ENCODE measurements at regions not wholly inside any gene's neighbourhood (a gene's known extent, or its start where the extent isn't known, plus 50 kb on each side); places are given as distances from the start of the nearest gene placed in this dataset.

DNA sequence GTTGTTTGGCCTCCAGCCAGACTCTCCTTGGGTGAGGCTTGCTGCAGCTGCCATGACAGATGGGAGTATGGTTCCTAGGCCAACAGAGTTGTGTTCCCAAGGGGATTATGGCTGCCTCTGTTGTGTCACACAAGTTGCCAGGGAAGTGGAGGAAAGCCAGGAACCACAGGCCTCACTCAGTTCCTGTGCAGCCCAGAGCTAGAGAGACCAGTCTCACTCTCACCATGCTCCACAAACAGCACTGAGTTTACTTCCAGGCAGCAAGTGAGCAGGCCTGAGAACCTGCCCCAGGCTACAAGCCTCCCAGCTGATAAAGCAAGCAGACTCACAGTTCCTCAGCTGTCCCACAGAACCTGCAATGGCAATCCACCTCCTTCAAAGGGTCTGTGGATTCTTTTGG is 273.6 kb upstream of the TAS2R1 start:
- peak; percentile 66 for DNase-seq

DNA sequence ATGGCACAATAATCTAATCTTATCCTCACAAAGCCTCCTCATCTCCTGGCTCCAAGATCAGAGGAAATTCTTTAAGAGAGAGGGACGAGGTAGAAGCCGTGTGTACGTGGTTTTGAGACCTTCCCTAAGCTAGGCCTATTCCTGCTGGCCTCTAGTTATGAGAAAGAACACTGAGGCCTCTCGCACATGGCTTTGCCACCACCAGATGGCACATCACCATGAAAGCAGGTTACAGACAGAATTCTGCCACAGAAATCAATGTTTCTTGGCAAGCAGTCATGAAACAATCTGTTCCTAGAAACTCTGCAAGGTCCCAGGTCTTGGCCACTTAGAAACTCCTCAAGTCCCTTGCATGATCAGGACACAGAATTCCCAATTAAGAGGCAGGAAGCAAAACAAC is 268.2 kb upstream of the TAS2R1 start:
- peak; percentile 51 for DNase-seq

DNA sequence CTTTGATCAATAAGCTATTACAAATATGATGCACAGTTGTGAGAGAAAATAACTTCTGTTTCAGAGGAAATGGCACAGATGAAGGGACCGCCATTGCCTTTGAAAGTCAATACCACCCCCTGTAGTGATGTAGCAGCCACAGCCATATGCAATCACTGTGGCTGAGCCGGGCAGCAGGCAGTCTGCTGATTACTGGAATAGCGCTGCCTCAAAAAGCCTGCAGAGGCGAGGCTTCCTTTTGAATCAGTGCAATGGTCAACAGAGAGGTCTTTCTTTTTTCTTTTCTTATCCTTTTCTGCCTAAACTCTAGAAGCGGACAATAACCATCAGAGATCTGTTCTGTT is 265.1 kb upstream of the TAS2R1 start:
- DNase-seq = no peak

GRCh38 chr5:9894571-9895301 is 264.6 kb upstream of the TAS2R1 start:
- DNase-seq = no peak

- no peak for DNase-seq
Measured at GRCh38 chr5:9892696-9893095, 262.5 kb upstream of the TAS2R1 start.

GRCh38 chr5:9889511-9889910 is 259.4 kb upstream of the TAS2R1 start:
- DNase-seq = no peak

- DNase-seq = peak; percentile 90
Measured at GRCh38 chr5:9888501-9888901, 258.4 kb upstream of the TAS2R1 start.

GRCh38 chr5:9885164-9885563 is 255.0 kb upstream of the TAS2R1 start:
- no peak for DNase-seq

- no peak for DNase-seq
Measured at GRCh38 chr5:9878206-9878605, 248.1 kb upstream of the TAS2R1 start.

DNA sequence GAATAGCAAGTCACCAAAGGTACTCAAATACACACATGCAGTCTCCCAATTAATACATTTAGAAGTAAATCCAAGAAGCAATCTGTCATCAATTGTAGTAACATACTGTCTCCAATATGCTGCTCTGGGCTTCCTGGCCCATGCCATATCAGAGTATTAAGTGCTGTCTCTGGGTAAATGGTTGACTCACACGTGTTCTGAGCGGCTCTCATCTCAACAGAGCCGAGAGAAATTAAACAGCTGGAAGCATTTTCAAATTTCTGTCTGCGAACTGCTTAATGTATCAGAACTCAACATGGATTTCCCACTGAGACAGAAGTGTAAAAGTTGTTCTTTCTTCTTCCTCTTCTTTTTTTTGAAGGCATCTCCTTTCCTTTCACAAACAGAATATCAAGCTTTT is 247.3 kb upstream of the TAS2R1 start:
- DNase-seq = peak; percentile 11

DNA sequence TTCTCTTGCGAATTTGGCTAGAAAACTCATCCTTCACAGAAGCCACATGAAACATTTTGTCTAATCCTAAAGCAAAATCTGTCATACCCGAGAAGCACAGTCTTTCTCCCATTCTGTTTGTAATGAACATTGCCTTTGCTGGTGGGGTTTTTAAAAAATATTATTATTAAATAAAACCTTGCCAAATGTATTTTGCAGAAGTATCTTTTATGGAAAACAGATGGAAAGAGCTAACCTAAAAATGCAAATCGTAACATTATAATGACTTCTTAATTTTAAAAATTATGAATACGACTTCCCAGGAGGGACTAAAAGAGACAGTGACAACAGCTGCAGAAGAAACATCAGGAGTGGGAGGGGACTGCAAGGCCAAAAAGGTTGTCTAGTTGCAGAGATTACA is 246.3 kb upstream of the TAS2R1 start:
- no peak for DNase-seq

GRCh38 chr5:9869616-9870288 is 239.6 kb upstream of the TAS2R1 start:
- peak; percentile 86 for DNase-seq

DNA sequence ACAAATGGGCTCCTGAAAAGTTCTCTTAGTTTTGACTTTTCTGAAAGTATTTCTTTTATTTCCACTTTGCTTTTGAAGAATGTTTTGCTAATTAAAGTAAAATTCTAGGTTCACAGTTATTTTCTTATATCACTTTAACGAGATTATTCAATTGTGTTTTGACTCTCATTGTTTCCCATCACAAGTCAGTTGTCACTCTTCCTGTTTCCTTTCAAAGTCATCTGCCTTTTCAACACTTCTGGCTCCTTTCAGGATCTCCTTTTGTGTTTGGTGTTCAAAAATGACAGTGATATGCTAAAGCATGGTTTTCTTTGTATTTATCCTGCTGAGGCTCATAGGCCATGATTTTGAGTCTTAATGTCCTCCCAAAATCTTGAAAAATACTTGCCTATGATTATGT is 235.4 kb upstream of the TAS2R1 start:
- no peak for DNase-seq

GRCh38 chr5:9864791-9865190 is 234.6 kb upstream of the TAS2R1 start:
- peak; percentile 11 for DNase-seq

DNA sequence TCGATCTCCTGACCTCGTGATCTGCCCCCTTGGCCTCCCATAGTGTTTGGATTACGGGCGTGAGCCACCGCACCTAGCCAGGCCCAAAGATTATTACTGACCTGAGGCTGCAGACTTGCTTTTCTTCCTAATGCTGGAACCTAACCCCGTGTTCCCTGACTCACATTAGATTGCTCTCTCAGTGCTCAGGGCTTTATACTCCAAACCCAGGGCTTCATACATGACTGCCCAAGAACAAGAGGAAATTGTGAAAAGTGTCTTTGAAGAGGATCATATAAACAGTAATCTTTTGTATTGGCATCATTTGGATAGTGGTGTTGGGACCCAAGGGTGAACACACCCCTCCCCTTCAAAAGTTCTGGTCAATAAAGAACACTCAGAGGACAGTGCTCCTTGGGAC is 233.3 kb upstream of the TAS2R1 start:
- no peak for DNase-seq

GRCh38 chr5:9861666-9862256 is 231.6 kb upstream of the TAS2R1 start:
- peak; percentile 61 for DNase-seq

DNA sequence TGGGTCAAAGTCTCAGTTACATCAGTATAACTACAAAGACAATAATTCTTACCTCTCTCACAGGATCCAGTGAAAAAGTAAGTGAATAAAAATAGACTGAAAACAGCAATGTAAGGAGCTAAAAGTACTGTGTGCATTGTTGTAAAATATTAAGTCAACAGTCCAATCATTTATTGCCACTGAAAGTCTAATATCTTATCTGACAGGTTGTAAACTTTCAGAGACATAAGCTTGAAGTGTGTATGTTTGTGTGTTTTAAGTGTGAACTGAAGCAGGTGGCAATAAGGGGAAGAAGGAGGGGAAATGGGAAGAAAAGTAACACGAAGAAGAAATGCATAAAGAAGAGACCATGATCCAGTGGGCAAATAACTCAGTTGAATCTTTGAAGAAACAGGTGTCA is 229.7 kb upstream of the TAS2R1 start:
- no peak for DNase-seq

GRCh38 chr5:9858043-9858442 is 227.9 kb upstream of the TAS2R1 start:
- DNase-seq = no peak

GRCh38 chr5:9853309-9853708 is 223.2 kb upstream of the TAS2R1 start:
- no peak for DNase-seq

GRCh38 chr5:9852671-9853070 is 222.5 kb upstream of the TAS2R1 start:
- peak; percentile 38 for DNase-seq

DNA sequence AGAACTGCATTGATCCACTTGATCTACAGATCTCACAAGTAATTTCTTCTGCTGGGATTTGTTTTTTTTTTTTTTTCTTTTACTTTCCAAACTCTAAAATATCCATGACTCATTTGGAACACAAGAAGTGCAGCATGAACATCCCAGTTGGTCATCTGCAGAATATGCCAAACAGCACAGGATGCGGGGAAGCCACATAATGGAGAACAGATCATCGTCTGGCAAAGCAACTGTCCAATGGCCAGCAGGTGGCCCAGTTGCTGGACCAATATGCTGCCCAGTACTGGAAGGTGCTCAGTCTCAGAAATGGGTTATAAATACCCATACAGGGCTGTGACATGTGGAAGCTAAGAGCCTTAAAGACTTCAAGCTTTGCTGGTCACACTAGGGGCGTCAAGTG is 221.3 kb upstream of the TAS2R1 start:
- peak; percentile 94 for DNase-seq

- no peak for DNase-seq
Measured at GRCh38 chr5:9850456-9850855, 220.3 kb upstream of the TAS2R1 start.

GRCh38 chr5:9847631-9848030 is 217.5 kb upstream of the TAS2R1 start:
- DNase-seq = no peak

DNA sequence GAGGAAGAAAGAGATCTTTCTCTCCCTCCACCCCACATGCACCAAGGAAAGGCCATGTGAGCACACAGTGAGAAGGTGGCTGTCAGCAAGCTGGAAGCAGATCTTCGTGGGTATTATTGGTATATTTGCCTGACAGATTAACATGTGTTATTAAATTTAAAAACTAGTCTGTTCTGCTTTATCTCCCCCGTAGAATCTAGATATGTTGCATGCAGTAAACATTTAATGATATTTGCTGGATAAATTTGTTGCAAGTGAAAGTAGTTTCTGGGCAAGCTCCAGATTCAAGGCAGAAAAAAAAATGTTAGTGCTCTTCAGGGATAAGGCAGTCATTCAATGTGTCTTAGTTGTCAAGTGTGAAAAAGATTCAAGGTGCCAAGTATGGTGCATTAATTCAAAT is 215.0 kb upstream of the TAS2R1 start:
- no peak for DNase-seq
